Neural cell (in vitro differentiated cells): ENCODE measurements at regions not wholly inside any gene's neighbourhood (a gene's known extent, or its start where the extent isn't known, plus 50 kb on each side); places are given as distances from the start of the nearest gene placed in this dataset.

Experiments used
- H2AFZ ChIP-seq: fragments of 200-600, 300-800 bp; sonication (generic), shearing (Covaris generic); 2 replicates; pipeline ENCODE4 v1.6.0; 2014; ENCODE audit warnings: low read depth, mild to moderate bottlenecking, antibody characterized with exemption, low read length, moderate library complexity
- H3F3A ChIP-seq: fragments of 200-600 bp; shearing (Covaris generic); 2 replicates; pipeline ENCODE4 v1.6.1; 2016; ENCODE audit warnings: mild to moderate bottlenecking, moderate library complexity, mixed read lengths, antibody characterized with exemption, low read length; ENCODE audit not compliant: insufficient read depth, poor library complexity, severe bottlenecking
- H3K27ac ChIP-seq: fragments of 200-600, 300-800 bp; sonication (generic), shearing (Covaris generic); 2 replicates; pipeline ENCODE4 v1.5.1; 2014; ENCODE audit warnings: mild to moderate bottlenecking, low read length, moderate library complexity
- H3K27me3 ChIP-seq: fragments of 300-800, 200-600 bp; sonication (generic), shearing (Covaris generic); 2 replicates; pipeline ENCODE4 v1.6.0; 2014; ENCODE audit warnings: mild to moderate bottlenecking, low read depth, low read length, moderate library complexity; ENCODE audit not compliant: insufficient read depth
- H3K36me3 ChIP-seq: fragments of 300-800, 200-600 bp; sonication (generic), shearing (Covaris generic); 2 replicates; pipeline ENCODE4 v1.5.1; 2014; ENCODE audit warnings: mild to moderate bottlenecking, antibody characterized with exemption, low read length, moderate library complexity; ENCODE audit not compliant: insufficient read depth
- H3K4me2 ChIP-seq: fragments of 300-800, 200-600 bp; sonication (generic), shearing (Covaris generic); 2 replicates; pipeline ENCODE4 v1.6.0; 2014; ENCODE audit warnings: mild to moderate bottlenecking, low read length
- H3K4me3 ChIP-seq: fragments of 300-800, 200-600 bp; sonication (generic), shearing (Covaris generic); 2 replicates; pipeline ENCODE4 v1.5.1; 2014; ENCODE audit warnings: mild to moderate bottlenecking, low read length, moderate library complexity
- H3K79me2 ChIP-seq: fragments of 200-600 bp; shearing (Covaris generic); replicated peaks from 2 replicates; pipeline ENCODE4 v1.6.0; 2014; ENCODE audit warnings: mild to moderate bottlenecking, low read length, moderate library complexity; ENCODE audit not compliant: insufficient read depth
- H3K9ac ChIP-seq: fragments of 300-800, 200-600 bp; sonication (generic), shearing (Covaris generic); 2 replicates; pipeline ENCODE4 v1.6.1; 2016; ENCODE audit warnings: mild to moderate bottlenecking, low read length, mixed read lengths
- H3K9me2 ChIP-seq: fragments of 200-600 bp; shearing (Covaris generic); 2 replicates; pipeline ENCODE4 v1.6.1; 2016; ENCODE audit warnings: mild to moderate bottlenecking, low read length, mixed read lengths; ENCODE audit not compliant: insufficient read depth
- H3K9me3 ChIP-seq: fragments of 200-600, 300-800 bp; sonication (generic), shearing (Covaris generic); 2 replicates; pipeline ENCODE4 v1.6.1; 2016; ENCODE audit warnings: mild to moderate bottlenecking, mixed run types, low read length, moderate library complexity, mixed read lengths
- H4K20me1 ChIP-seq: fragments of 200-600 bp; shearing (Covaris generic); 2 replicates; pipeline ENCODE4 v1.6.1; 2016; ENCODE audit warnings: mild to moderate bottlenecking, mixed run types; ENCODE audit not compliant: insufficient read depth
- EP300 ChIP-seq: fragments of 450-650 bp; conservative IDR thresholded peaks from 2 replicates; pipeline ENCODE4 v1.6.1; 2014; ENCODE audit warnings: antibody characterized with exemption, mild to moderate bottlenecking, moderate library complexity; ENCODE audit not compliant: poor library complexity, severe bottlenecking
- EZH2 ChIP-seq: fragments of 200-600, 300-800 bp; shearing (Covaris generic), sonication (generic); IDR thresholded peaks from 2 replicates; pipeline ENCODE4 v1.6.1; 2014; ENCODE audit warnings: antibody characterized with exemption, low read length, borderline replicate concordance, mild to moderate bottlenecking; ENCODE audit not compliant: insufficient read depth, poor library complexity, severe bottlenecking
- MXI1 ChIP-seq: fragments of 450-650 bp; conservative IDR thresholded peaks from 2 replicates; pipeline ENCODE4 v1.6.1; 2014; ENCODE audit warnings: antibody characterized with exemption, mild to moderate bottlenecking; ENCODE audit not compliant: poor library complexity, severe bottlenecking
- POLR2AphosphoS5 ChIP-seq: IDR thresholded peaks from 2 replicates; pipeline ENCODE4 v1.6.1; 2012
- RAD21 ChIP-seq: fragments of 450-650 bp; conservative IDR thresholded peaks from 2 replicates; pipeline ENCODE4 v1.6.1; 2014; ENCODE audit warnings: antibody characterized with exemption, mild to moderate bottlenecking, moderate library complexity
- SMC3 ChIP-seq: fragments of 450-650 bp; conservative IDR thresholded peaks from 2 replicates; pipeline ENCODE4 v1.6.1; 2014; ENCODE audit warnings: antibody characterized with exemption, mild to moderate bottlenecking, moderate library complexity; ENCODE audit not compliant: poor library complexity
- TAF1 ChIP-seq: IDR thresholded peaks from 2 replicates; pipeline ENCODE4 v1.6.1; 2012; ENCODE audit warnings: low read depth
- TF ChIP-seq, protein P1 (sequence below): fragments of 450-650 bp; IDR thresholded peaks from 2 replicates; pipeline ENCODE4 v1.5.1; 2014; ENCODE audit warnings: antibody characterized with exemption, mild to moderate bottlenecking, moderate library complexity; ENCODE audit not compliant: poor library complexity, severe bottlenecking
- TF ChIP-seq, protein P2 (sequence below): IDR thresholded peaks from 2 replicates; pipeline ENCODE4 v1.6.1; 2012; ENCODE audit warnings: borderline replicate concordance

DNA sequence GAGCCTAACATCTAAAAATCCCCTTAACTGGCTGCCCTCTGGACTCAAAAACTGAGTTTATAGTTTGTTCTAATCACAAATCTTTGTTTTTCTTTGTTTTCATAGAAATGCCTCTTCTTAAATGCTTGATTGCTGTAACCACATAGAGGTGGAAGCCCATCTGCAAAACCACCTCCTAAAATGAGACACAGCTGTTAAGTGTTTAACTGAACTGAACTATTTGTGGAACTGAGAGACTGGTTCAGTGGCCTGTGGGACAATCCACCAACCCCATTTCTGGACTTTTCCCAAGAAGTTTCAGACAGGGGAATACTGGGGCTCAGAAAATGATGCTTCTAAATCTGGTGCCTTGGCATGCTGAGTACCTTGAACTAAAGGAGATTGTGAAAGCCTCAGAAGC, 50.9 kb upstream of the TM9SF2 start:
- Histone ChIP-seq H3K9me2 (no peaks in the 10 kb centered on the region), H3K9ac (no peak overlapping the region), H3K4me3 (no peak overlapping the region), H2AFZ (no peak overlapping the region), H3K27me3 (no peaks in the 10 kb centered on the region), H3K79me2 (no peaks in the 10 kb centered on the region), H4K20me1 (no peaks in the 10 kb centered on the region), H3K27ac (no peak overlapping the region), H3K36me3 (no peaks in the 10 kb centered on the region), H3K4me2 (no peak overlapping the region), H3K9me3 (peaks cover 5% of the 10 kb centered on the region), H3F3A (no peaks in the 10 kb centered on the region)
- TF ChIP-seq EP300 (no peak), EZH2 (no peak), RAD21 (no peak), MXI1 (no peak), POLR2AphosphoS5 (no peak), TAF1 (no peak), SMC3 (no peak)
- TF ChIP-seq, protein P1, sequence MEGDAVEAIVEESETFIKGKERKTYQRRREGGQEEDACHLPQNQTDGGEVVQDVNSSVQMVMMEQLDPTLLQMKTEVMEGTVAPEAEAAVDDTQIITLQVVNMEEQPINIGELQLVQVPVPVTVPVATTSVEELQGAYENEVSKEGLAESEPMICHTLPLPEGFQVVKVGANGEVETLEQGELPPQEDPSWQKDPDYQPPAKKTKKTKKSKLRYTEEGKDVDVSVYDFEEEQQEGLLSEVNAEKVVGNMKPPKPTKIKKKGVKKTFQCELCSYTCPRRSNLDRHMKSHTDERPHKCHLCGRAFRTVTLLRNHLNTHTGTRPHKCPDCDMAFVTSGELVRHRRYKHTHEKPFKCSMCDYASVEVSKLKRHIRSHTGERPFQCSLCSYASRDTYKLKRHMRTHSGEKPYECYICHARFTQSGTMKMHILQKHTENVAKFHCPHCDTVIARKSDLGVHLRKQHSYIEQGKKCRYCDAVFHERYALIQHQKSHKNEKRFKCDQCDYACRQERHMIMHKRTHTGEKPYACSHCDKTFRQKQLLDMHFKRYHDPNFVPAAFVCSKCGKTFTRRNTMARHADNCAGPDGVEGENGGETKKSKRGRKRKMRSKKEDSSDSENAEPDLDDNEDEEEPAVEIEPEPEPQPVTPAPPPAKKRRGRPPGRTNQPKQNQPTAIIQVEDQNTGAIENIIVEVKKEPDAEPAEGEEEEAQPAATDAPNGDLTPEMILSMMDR: no peak
- TF ChIP-seq, protein P2, sequence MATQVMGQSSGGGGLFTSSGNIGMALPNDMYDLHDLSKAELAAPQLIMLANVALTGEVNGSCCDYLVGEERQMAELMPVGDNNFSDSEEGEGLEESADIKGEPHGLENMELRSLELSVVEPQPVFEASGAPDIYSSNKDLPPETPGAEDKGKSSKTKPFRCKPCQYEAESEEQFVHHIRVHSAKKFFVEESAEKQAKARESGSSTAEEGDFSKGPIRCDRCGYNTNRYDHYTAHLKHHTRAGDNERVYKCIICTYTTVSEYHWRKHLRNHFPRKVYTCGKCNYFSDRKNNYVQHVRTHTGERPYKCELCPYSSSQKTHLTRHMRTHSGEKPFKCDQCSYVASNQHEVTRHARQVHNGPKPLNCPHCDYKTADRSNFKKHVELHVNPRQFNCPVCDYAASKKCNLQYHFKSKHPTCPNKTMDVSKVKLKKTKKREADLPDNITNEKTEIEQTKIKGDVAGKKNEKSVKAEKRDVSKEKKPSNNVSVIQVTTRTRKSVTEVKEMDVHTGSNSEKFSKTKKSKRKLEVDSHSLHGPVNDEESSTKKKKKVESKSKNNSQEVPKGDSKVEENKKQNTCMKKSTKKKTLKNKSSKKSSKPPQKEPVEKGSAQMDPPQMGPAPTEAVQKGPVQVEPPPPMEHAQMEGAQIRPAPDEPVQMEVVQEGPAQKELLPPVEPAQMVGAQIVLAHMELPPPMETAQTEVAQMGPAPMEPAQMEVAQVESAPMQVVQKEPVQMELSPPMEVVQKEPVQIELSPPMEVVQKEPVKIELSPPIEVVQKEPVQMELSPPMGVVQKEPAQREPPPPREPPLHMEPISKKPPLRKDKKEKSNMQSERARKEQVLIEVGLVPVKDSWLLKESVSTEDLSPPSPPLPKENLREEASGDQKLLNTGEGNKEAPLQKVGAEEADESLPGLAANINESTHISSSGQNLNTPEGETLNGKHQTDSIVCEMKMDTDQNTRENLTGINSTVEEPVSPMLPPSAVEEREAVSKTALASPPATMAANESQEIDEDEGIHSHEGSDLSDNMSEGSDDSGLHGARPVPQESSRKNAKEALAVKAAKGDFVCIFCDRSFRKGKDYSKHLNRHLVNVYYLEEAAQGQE: no peak
